GM23338 (cell line): ENCODE measurements at regions not wholly inside any gene's neighbourhood (a gene's known extent, or its start where the extent isn't known, plus 50 kb on each side); places are given as distances from the start of the nearest gene placed in this dataset.

ENCODE experiments used
- CREB1 ChIP-seq: fragments of 250-450 bp; sonication (Bioruptor Pico); IDR thresholded peaks from 2 replicates; pipeline ENCODE4 v1.5.0; 2020; ENCODE audit warnings: low read depth, mild to moderate bottlenecking, moderate library complexity
- CTCF ChIP-seq, 2 experiments: fragments of 200-600 bp in 1 of 2; sonication (generic) in 1 of 2; conservative IDR thresholded peaks; 2 replicates each; pipeline versions ENCODE4 v1.5.1 to v1.6.1; 2016 to 2017; ENCODE audit warnings: antibody characterized with exemption in 2 of 2, low read depth in 2 of 2, mild to moderate bottlenecking in 2 of 2, moderate library complexity in 1 of 2
- EZH2 ChIP-seq: fragments of 200-600 bp; sonication (generic); IDR thresholded peaks from one replicate; pipeline ENCODE4 v1.8.0; 2017; ENCODE audit warnings: antibody characterized with exemption, mild to moderate bottlenecking, low read depth; ENCODE audit not compliant: unreplicated experiment
- EZH2phosphoT487 ChIP-seq: fragments of 200-600 bp; sonication (generic); IDR thresholded peaks from one replicate; pipeline ENCODE4 v1.8.1; 2018; ENCODE audit warnings: antibody characterized with exemption; ENCODE audit not compliant: unreplicated experiment
- JUNB ChIP-seq: IDR thresholded peaks from one replicate; pipeline ENCODE4 v1.6.1; 2016; ENCODE audit warnings: antibody characterized with exemption; ENCODE audit not compliant: unreplicated experiment
- NANOG ChIP-seq: IDR thresholded peaks from 2 replicates; pipeline ENCODE4 v1.6.1; 2016; ENCODE audit warnings: antibody characterized with exemption, borderline replicate concordance
- POLR2AphosphoS5 ChIP-seq: IDR thresholded peaks from 2 replicates; pipeline ENCODE4 v1.6.1; 2016; ENCODE audit warnings: antibody characterized with exemption, low read depth
- REST ChIP-seq: IDR thresholded peaks from one replicate; pipeline ENCODE4 v1.6.1; 2018; ENCODE audit warnings: antibody characterized with exemption; ENCODE audit not compliant: unreplicated experiment
- STAT1 ChIP-seq: IDR thresholded peaks from one replicate; pipeline ENCODE4 v1.6.1; 2016; ENCODE audit warnings: antibody characterized with exemption; ENCODE audit not compliant: unreplicated experiment
- ZNF114 ChIP-seq: fragments of 250-450 bp; sonication (Bioruptor Pico); IDR thresholded peaks from 2 replicates; pipeline ENCODE4 v1.5.0; 2020; ENCODE audit warnings: mild to moderate bottlenecking, moderate library complexity
- ZNF331 ChIP-seq: fragments of 250-450 bp; sonication (Bioruptor Pico); IDR thresholded peaks from 2 replicates; pipeline ENCODE4 v1.5.0; 2020; ENCODE audit warnings: low read depth, mild to moderate bottlenecking, moderate library complexity
- ZNF462 ChIP-seq: fragments of 250-450 bp; sonication (Bioruptor Pico); IDR thresholded peaks from 2 replicates; pipeline ENCODE4 v1.5.0; 2020; ENCODE audit warnings: mild to moderate bottlenecking, moderate library complexity

- no peak for TF ChIP-seq CTCF (conservative IDR thresholded peaks at IDR 0.05; ENCODE audit: low read depth in 2 of 2)
- TF ChIP-seq POLR2AphosphoS5, result no peak
- TF ChIP-seq REST, result no peak
- TF ChIP-seq STAT1, result no peak
- TF ChIP-seq CREB1 (CRISPR knock-in tag), result no peak
- no peak for TF ChIP-seq EZH2phosphoT487
- no peak for TF ChIP-seq EZH2
- no peak for TF ChIP-seq JUNB
- TF ChIP-seq ZNF462 (CRISPR knock-in tag), result no peak
- no peak for TF ChIP-seq NANOG
- TF ChIP-seq ZNF114 (CRISPR knock-in tag), result no peak
- TF ChIP-seq ZNF331 (CRISPR knock-in tag), result no peak
Measured at GRCh38 chr6:146910611-146911010, 293.6 kb upstream of the STXBP5 start.
